ENCODE measurements at regions not wholly inside any gene's neighbourhood (a gene's known extent, or its start where the extent isn't known, plus 50 kb on each side); places are given as distances from the start of the nearest gene placed in this dataset.
"Not testable (repeated sequence)": the region's sequence is repeated elsewhere in the genome, so short reads cannot be mapped to it uniquely, and the experiment has no call there.

DNA sequence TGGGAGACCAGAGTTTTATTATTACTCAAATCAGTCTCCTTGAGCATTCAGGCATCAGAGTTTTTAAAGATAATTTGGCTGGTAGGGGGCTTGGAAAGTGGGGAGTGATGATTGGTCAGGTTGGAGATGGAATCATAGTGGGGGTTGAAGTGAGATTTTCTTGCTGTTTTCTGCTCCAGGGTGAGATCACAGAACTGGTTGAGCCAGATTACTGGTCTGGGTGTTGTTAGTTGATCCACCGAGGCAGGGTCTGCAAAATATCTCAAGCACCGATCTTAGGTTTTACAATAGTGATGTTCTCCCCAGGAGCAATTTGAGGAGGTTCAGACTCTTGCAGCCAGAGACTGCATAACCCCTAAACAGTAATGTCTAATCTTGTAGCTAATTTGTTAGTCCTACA lies 141.0 kb downstream of the OTOL1 start:
- no peaks in the 10 kb centered on the region for H3K36me3 Mint-ChIP-seq (ENCODE audit: low read depth)
- H3K4me3 Mint-ChIP-seq: no peak overlapping the region
- no peaks in the 10 kb centered on the region for H3K9me3 Mint-ChIP-seq
- TF ChIP-seq, protein P1, sequence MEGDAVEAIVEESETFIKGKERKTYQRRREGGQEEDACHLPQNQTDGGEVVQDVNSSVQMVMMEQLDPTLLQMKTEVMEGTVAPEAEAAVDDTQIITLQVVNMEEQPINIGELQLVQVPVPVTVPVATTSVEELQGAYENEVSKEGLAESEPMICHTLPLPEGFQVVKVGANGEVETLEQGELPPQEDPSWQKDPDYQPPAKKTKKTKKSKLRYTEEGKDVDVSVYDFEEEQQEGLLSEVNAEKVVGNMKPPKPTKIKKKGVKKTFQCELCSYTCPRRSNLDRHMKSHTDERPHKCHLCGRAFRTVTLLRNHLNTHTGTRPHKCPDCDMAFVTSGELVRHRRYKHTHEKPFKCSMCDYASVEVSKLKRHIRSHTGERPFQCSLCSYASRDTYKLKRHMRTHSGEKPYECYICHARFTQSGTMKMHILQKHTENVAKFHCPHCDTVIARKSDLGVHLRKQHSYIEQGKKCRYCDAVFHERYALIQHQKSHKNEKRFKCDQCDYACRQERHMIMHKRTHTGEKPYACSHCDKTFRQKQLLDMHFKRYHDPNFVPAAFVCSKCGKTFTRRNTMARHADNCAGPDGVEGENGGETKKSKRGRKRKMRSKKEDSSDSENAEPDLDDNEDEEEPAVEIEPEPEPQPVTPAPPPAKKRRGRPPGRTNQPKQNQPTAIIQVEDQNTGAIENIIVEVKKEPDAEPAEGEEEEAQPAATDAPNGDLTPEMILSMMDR (IDR thresholded peaks at IDR 0.05; ENCODE audit: unreplicated experiment in 3 of 3): no peak
- H3K27me3 Mint-ChIP-seq (ENCODE audit: low read depth): no peaks in the 10 kb centered on the region
- peaks cover 5% of the 10 kb centered on the region for H3K4me1 Mint-ChIP-seq
- no peak overlapping the region for H3K27ac Mint-ChIP-seq

DNA sequence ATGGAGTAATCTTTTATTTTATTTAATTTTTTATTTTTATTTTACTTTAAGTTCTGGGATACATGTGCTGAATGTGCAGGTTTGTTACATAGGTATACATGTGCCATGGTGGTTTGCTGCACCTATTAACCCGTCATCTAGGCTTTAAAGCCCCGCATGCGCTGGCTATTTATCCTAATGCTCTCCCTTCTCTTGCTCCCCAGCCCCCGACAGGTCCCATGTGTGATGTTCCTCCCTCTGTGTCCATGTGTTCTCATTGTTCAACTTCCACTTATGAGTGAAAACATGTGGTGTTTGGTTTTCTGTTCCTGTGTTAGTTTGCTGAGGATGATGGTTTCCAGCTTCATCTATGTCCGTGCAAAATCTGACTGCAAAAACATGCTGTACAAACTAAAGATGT lies 142.5 kb downstream of the OTOL1 start:
- H3K36me3 Mint-ChIP-seq (ENCODE audit: low read depth); H3K9me3 Mint-ChIP-seq; H3K27me3 Mint-ChIP-seq (ENCODE audit: low read depth); H3K27ac Mint-ChIP-seq; H3K4me1 Mint-ChIP-seq; H3K4me3 Mint-ChIP-seq: not testable (repeated sequence)

GRCh38 chr3:161640181-161640580 lies 143.6 kb downstream of the OTOL1 start:
- Mint-ChIP-seq H3K27ac (peak overlapping the region in 2 of 3 experiments; percentile 1 to 7), H3K9me3 (no peaks in the 10 kb centered on the region), H3K27me3 (ENCODE audit: low read depth) (no peaks in the 10 kb centered on the region), H3K4me3 (no peak overlapping the region), H3K36me3 (ENCODE audit: low read depth) (no peaks in the 10 kb centered on the region), H3K4me1 (peaks cover 5% of the 10 kb centered on the region)
- TF ChIP-seq, protein P1 (IDR thresholded peaks at IDR 0.05; ENCODE audit: unreplicated experiment in 3 of 3): no peak

GRCh38 chr3:161641287-161641686 lies 144.7 kb downstream of the OTOL1 start:
- Mint-ChIP-seq H3K27me3 (ENCODE audit: low read depth) (no peaks in the 10 kb centered on the region), H3K27ac (no peak overlapping the region), H3K9me3 (no peaks in the 10 kb centered on the region), H3K4me1 (peaks cover 5% of the 10 kb centered on the region), H3K4me3 (no peak overlapping the region), H3K36me3 (ENCODE audit: low read depth) (no peaks in the 10 kb centered on the region)
- TF ChIP-seq, protein P1 (IDR thresholded peaks at IDR 0.05; ENCODE audit: unreplicated experiment in 3 of 3): no peak

GRCh38 chr3:161644891-161645635 lies 148.5 kb downstream of the OTOL1 start:
- Mint-ChIP-seq H3K27ac (no peak overlapping the region), H3K36me3 (ENCODE audit: low read depth) (no peaks in the 10 kb centered on the region), H3K9me3 (no peaks in the 10 kb centered on the region), H3K4me1 (peaks cover 4% of the 10 kb centered on the region), H3K27me3 (ENCODE audit: low read depth) (no peaks in the 10 kb centered on the region), H3K4me3 (no peak overlapping the region)
- TF ChIP-seq, protein P1 (IDR thresholded peaks at IDR 0.05; ENCODE audit: unreplicated experiment in 3 of 3): no peak

GRCh38 chr3:161647936-161648470 lies 151.4 kb downstream of the OTOL1 start:
- Mint-ChIP-seq H3K9me3 (no peaks in the 10 kb centered on the region), H3K4me1 (no peaks in the 10 kb centered on the region)
- TF ChIP-seq, protein P1 (IDR thresholded peaks at IDR 0.05; ENCODE audit: unreplicated experiment in 3 of 3): no peak

More at GRCh38 chr3:161647936-161648470, 151.4 kb downstream of the OTOL1 start:
- no peak overlapping the region for H3K4me3 Mint-ChIP-seq
- H3K36me3 Mint-ChIP-seq (ENCODE audit: low read depth): no peaks in the 10 kb centered on the region
- no peak overlapping the region for H3K27ac Mint-ChIP-seq
- no peaks in the 10 kb centered on the region for H3K27me3 Mint-ChIP-seq (ENCODE audit: low read depth)

Measured in nephron (organoid).